ENCODE measurements at regions not wholly inside any gene's neighbourhood (a gene's known extent, or its start where the extent isn't known, plus 50 kb on each side); places are given as distances from the start of the nearest gene placed in this dataset.

- no peak for DNase-seq (ENCODE audit: low read depth)
- no peaks in the 10 kb centered on the region for H3K79me2 ChIP-seq (ENCODE audit: insufficient read depth, low read length)
- H3K36me3 Mint-ChIP-seq (ENCODE audit: low read depth, unreplicated experiment), result no peaks in the 10 kb centered on the region
- H3K9me3 ChIP-seq (ENCODE audit: insufficient read depth, low read depth, low read length), result no peaks in the 10 kb centered on the region
- H3K36me3 ChIP-seq (ENCODE audit: insufficient read depth, low read length), result no peaks in the 10 kb centered on the region
- H2AFZ ChIP-seq (ENCODE audit: low read depth, low read length), result no peak overlapping the region
- no peaks in the 10 kb centered on the region for H3K27me3 ChIP-seq (ENCODE audit: insufficient read depth, low read length)
- H3K4me2 ChIP-seq (ENCODE audit: low read length), result no peak overlapping the region
- no peak for FAIRE-seq
- TF ChIP-seq EZH2 (IDR thresholded peaks at IDR 0.05; ENCODE audit: insufficient read depth, low read length) (no peak), CTCF (IDR thresholded peaks at IDR 0.05; ENCODE audit: insufficient read depth, low read depth, low read length) (no peak)
- no peaks in the 10 kb centered on the region for H3K9me3 Mint-ChIP-seq (ENCODE audit: unreplicated experiment)
- peaks cover 4% of the 10 kb centered on the region for H3K4me1 ChIP-seq (ENCODE audit: insufficient read depth, low read length)
- H3K4me3 ChIP-seq (ENCODE audit: insufficient read depth, low read depth, low read length), result no peak overlapping the region
- no peak overlapping the region for H3K27ac ChIP-seq (ENCODE audit: low read depth, low read length)
- no peak overlapping the region for H3K27ac Mint-ChIP-seq (ENCODE audit: unreplicated experiment)
- H3K4me3 Mint-ChIP-seq (ENCODE audit: unreplicated experiment), result no peak overlapping the region
- no peaks in the 10 kb centered on the region for H4K20me1 ChIP-seq (ENCODE audit: insufficient read depth, low read length)
- peaks cover 13% of the 10 kb centered on the region for H3K4me1 Mint-ChIP-seq (ENCODE audit: low read depth, unreplicated experiment)
- peaks cover 38% of the 10 kb centered on the region for H3K27me3 Mint-ChIP-seq (ENCODE audit: low read depth, unreplicated experiment)
- no peak overlapping the region for H3K9ac ChIP-seq (ENCODE audit: low read length)
These were observed 155.4 kb downstream of the ERMARD start for GRCh38 chr6:169906688-169907418.

- no peaks in the 10 kb centered on the region for H3K9me3 Mint-ChIP-seq (ENCODE audit: unreplicated experiment)
- H3K79me2 ChIP-seq (ENCODE audit: insufficient read depth, low read length), result no peaks in the 10 kb centered on the region
- no peaks in the 10 kb centered on the region for H3K36me3 ChIP-seq (ENCODE audit: insufficient read depth, low read length)
- peaks cover 4% of the 10 kb centered on the region for H3K4me1 ChIP-seq (ENCODE audit: insufficient read depth, low read length)
- H3K4me1 Mint-ChIP-seq (ENCODE audit: low read depth, unreplicated experiment), result peaks cover 13% of the 10 kb centered on the region
- no peaks in the 10 kb centered on the region for H3K36me3 Mint-ChIP-seq (ENCODE audit: low read depth, unreplicated experiment)
- DNase-seq (ENCODE audit: low read depth) (no peak), FAIRE-seq (no peak)
- no peak overlapping the region for H3K9ac ChIP-seq (ENCODE audit: low read length)
- no peaks in the 10 kb centered on the region for H4K20me1 ChIP-seq (ENCODE audit: insufficient read depth, low read length)
- H3K27ac ChIP-seq (ENCODE audit: low read depth, low read length), result no peak overlapping the region
- H3K9me3 ChIP-seq (ENCODE audit: insufficient read depth, low read depth, low read length), result no peaks in the 10 kb centered on the region
- H3K27me3 ChIP-seq (ENCODE audit: insufficient read depth, low read length), result no peaks in the 10 kb centered on the region
- H2AFZ ChIP-seq (ENCODE audit: low read depth, low read length), result no peak overlapping the region
- no peak overlapping the region for H3K4me3 ChIP-seq (ENCODE audit: insufficient read depth, low read depth, low read length)
- no peak for TF ChIP-seq EZH2 (IDR thresholded peaks at IDR 0.05; ENCODE audit: insufficient read depth, low read length)
- TF ChIP-seq CTCF (IDR thresholded peaks at IDR 0.05; ENCODE audit: insufficient read depth, low read depth, low read length), result no peak
- H3K4me3 Mint-ChIP-seq (ENCODE audit: unreplicated experiment), result no peak overlapping the region
- H3K27me3 Mint-ChIP-seq (ENCODE audit: low read depth, unreplicated experiment), result peaks cover 37% of the 10 kb centered on the region
- H3K4me2 ChIP-seq (ENCODE audit: low read length), result no peak overlapping the region
- H3K27ac Mint-ChIP-seq (ENCODE audit: unreplicated experiment), result peak overlapping the region; percentile 64
These were observed 154.7 kb downstream of the ERMARD start for GRCh38 chr6:169906004-169906687.

All from astrocyte (in vitro differentiated cells and primary cell).